ENCODE measurements at regions not wholly inside any gene's neighbourhood (a gene's known extent, or its start where the extent isn't known, plus 50 kb on each side); places are given as distances from the start of the nearest gene placed in this dataset.

GRCh38 chr9:7456793-7457530, 342.6 kb downstream of the DMAC1 start:
- Mint-ChIP-seq H3K36me3 (ENCODE audit: unreplicated experiment) (no peaks in the 10 kb centered on the region), H3K27ac (ENCODE audit: unreplicated experiment) (peak overlapping the region; percentile 44), H3K4me3 (ENCODE audit: unreplicated experiment) (no peak overlapping the region), H3K9me3 (ENCODE audit: unreplicated experiment) (no peaks in the 10 kb centered on the region), H3K27me3 (ENCODE audit: unreplicated experiment) (no peaks in the 10 kb centered on the region), H3K4me1 (ENCODE audit: low read depth, unreplicated experiment) (peaks cover 15% of the 10 kb centered on the region)
- no peak for TF ChIP-seq CTCF (IDR thresholded peaks at IDR 0.05; ENCODE audit: partially characterized antibody, unreplicated experiment)
- no peak for DNase-seq

DNA sequence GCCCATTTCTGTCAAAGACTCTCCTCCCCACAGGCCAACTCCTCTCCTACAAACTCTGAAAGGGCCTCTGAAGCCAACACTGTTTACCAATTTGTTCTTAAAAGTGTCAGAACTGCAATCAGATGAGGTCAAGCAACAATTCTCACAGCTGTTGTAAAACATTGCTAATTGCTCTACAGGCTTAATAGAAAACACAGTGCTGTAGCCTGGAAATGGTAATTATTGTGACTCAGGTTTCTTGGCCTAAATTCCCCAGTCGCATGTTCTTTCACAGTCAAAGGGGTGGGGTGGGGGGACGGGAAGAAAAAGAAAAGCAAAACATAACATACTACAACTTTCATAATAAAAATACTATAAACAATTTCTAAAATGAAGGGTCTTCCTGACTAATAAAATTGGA, 343.2 kb downstream of the DMAC1 start:
- TF ChIP-seq CTCF (IDR thresholded peaks at IDR 0.05; ENCODE audit: partially characterized antibody, unreplicated experiment), result no peak
- Mint-ChIP-seq H3K27ac (ENCODE audit: unreplicated experiment) (peak overlapping the region; percentile 69), H3K9me3 (ENCODE audit: unreplicated experiment) (no peaks in the 10 kb centered on the region), H3K4me3 (ENCODE audit: unreplicated experiment) (no peak overlapping the region), H3K27me3 (ENCODE audit: unreplicated experiment) (no peaks in the 10 kb centered on the region), H3K36me3 (ENCODE audit: unreplicated experiment) (no peaks in the 10 kb centered on the region), H3K4me1 (ENCODE audit: low read depth, unreplicated experiment) (peaks cover 12% of the 10 kb centered on the region)
- DNase-seq, result no peak

- H3K4me1 Mint-ChIP-seq (ENCODE audit: low read depth, unreplicated experiment), result peaks cover 11% of the 10 kb centered on the region
- H3K9me3 Mint-ChIP-seq (ENCODE audit: unreplicated experiment), result no peaks in the 10 kb centered on the region
- no peak for TF ChIP-seq CTCF (IDR thresholded peaks at IDR 0.05; ENCODE audit: partially characterized antibody, unreplicated experiment)
- no peak overlapping the region for H3K4me3 Mint-ChIP-seq (ENCODE audit: unreplicated experiment)
- no peak for DNase-seq
- no peak overlapping the region for H3K27ac Mint-ChIP-seq (ENCODE audit: unreplicated experiment)
- H3K27me3 Mint-ChIP-seq (ENCODE audit: unreplicated experiment), result no peaks in the 10 kb centered on the region
- no peaks in the 10 kb centered on the region for H3K36me3 Mint-ChIP-seq (ENCODE audit: unreplicated experiment)
Observed at GRCh38 chr9:7454624-7455023, 345.0 kb downstream of the DMAC1 start.

GRCh38 chr9:7452378-7452777, 347.2 kb downstream of the DMAC1 start:
- Mint-ChIP-seq H3K27ac (ENCODE audit: unreplicated experiment) (no peak overlapping the region), H3K4me3 (ENCODE audit: unreplicated experiment) (no peak overlapping the region), H3K27me3 (ENCODE audit: unreplicated experiment) (no peaks in the 10 kb centered on the region), H3K9me3 (ENCODE audit: unreplicated experiment) (peaks cover 2% of the 10 kb centered on the region), H3K36me3 (ENCODE audit: unreplicated experiment) (peaks cover under 1% of the 10 kb centered on the region), H3K4me1 (ENCODE audit: low read depth, unreplicated experiment) (peaks cover 9% of the 10 kb centered on the region)
- no peak for TF ChIP-seq CTCF (IDR thresholded peaks at IDR 0.05; ENCODE audit: partially characterized antibody, unreplicated experiment)
- no peak for DNase-seq

- Mint-ChIP-seq H3K4me1 (ENCODE audit: low read depth, unreplicated experiment) (peaks cover 2% of the 10 kb centered on the region), H3K4me3 (ENCODE audit: unreplicated experiment) (no peak overlapping the region), H3K36me3 (ENCODE audit: unreplicated experiment) (peaks cover 4% of the 10 kb centered on the region), H3K27me3 (ENCODE audit: unreplicated experiment) (no peaks in the 10 kb centered on the region), H3K27ac (ENCODE audit: unreplicated experiment) (no peak overlapping the region), H3K9me3 (ENCODE audit: unreplicated experiment) (peaks cover 2% of the 10 kb centered on the region)
- TF ChIP-seq CTCF (IDR thresholded peaks at IDR 0.05; ENCODE audit: partially characterized antibody, unreplicated experiment), result no peak
- DNase-seq, result no peak
Observed at GRCh38 chr9:7451062-7451461, 348.5 kb downstream of the DMAC1 start.

Measured in glutamatergic neuron (in vitro differentiated cells).